ENCODE measurements at regions not wholly inside any gene's neighbourhood (a gene's known extent, or its start where the extent isn't known, plus 50 kb on each side); places are given as distances from the start of the nearest gene placed in this dataset.
"Not testable (repeated sequence)": the region's sequence is repeated elsewhere in the genome, so short reads cannot be mapped to it uniquely, and the experiment has no call there.

DNA sequence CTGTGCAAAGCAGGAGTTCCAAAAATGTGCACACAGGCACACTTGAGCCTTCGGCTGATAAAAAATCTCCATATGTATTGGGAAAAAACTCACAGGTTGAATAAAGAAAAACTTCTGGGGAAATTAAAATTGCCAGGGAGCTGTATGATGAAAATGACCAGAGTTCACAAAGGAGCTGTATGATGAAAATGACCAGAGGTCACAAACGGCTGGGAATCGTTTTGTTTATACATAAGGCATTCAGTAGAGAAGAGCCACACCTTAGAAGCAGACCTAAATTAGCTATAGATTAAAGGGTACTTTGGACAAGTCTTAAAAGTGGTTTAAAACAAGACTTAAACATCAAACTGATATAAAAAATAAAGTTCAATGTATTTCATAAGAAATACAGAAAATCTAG lies 251.7 kb upstream of the TMEM132C start:
- no peaks in the 10 kb centered on the region for H3K36me3 ChIP-seq (ENCODE audit: control insufficient read depth, insufficient read depth, low read length)
- DNase-seq = no peak
- H3K27ac ChIP-seq (ENCODE audit: insufficient read depth, low read length, poor library complexity, severe bottlenecking) = no peak overlapping the region
- H3K27me3 ChIP-seq (replicated peaks; ENCODE audit: control insufficient read depth, insufficient read depth, low read length, poor library complexity, severe bottlenecking) = no peaks in the 10 kb centered on the region
- no peaks in the 10 kb centered on the region for H3K4me1 ChIP-seq (ENCODE audit: control insufficient read depth, insufficient read depth, low read length, poor library complexity, severe bottlenecking)
- no peaks in the 10 kb centered on the region for H3K9me3 ChIP-seq (ENCODE audit: control insufficient read depth, low read length)
- H3K4me3 ChIP-seq (ENCODE audit: insufficient read depth, low read depth, low read length, poor library complexity, severe bottlenecking) = no peak overlapping the region

DNA sequence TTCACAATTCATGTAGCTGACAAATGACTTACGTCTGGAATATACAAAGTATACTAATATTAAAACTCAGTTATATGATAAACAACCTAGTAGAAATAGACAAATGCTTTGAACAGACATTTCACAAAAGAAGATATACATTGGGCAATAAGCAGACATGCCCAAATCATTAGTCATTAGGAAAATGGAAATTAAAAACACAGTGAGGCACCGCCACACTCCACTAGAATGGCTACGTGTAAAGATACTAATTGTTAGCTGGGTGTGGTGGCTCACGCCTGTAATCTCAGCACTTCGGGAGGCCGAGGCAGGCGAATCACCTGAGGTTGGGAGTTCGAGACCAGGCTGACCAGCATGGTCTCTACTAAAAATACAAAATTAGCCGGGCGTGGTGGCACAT lies 248.9 kb upstream of the TMEM132C start:
- Histone ChIP-seq H3K27me3 (replicated peaks; ENCODE audit: control insufficient read depth, insufficient read depth, low read length, poor library complexity, severe bottlenecking) (no peaks in the 10 kb centered on the region), H3K9me3 (ENCODE audit: control insufficient read depth, low read length) (no peaks in the 10 kb centered on the region), H3K36me3 (ENCODE audit: control insufficient read depth, insufficient read depth, low read length) (no peaks in the 10 kb centered on the region), H3K27ac (ENCODE audit: insufficient read depth, low read length, poor library complexity, severe bottlenecking) (no peak overlapping the region), H3K4me3 (ENCODE audit: insufficient read depth, low read depth, low read length, poor library complexity, severe bottlenecking) (no peak overlapping the region), H3K4me1 (ENCODE audit: control insufficient read depth, insufficient read depth, low read length, poor library complexity, severe bottlenecking) (no peaks in the 10 kb centered on the region)
- no peak for DNase-seq

DNA sequence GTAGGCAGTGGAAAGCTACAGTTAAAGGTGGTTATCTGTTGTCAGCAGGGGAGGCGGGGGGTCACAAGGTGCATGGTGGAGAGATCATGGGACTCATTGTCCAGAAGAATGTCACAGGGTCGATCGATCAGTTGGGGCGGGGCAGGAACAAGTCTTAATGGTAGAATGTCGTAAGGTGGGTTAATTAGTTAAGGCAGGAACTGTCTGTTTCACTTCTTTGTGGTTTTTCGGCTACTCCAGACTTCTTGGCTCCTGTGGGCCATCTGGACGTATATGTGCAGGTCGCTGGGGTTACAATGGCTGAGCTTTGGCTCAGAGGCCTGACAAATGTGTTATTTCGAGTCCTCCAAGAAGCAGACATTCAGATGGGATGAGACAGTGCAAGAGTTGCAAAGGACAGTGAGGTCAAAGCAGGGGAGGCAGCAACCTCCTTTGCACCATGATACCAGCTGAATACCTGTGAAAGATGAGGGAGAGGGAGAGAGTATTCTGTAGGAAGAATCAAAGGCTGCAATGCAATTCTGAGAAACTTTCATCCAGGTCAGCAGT lies 246.9 kb upstream of the TMEM132C start:
- no peaks in the 10 kb centered on the region for H3K9me3 ChIP-seq (ENCODE audit: control insufficient read depth, low read length)
- H3K27ac ChIP-seq (ENCODE audit: insufficient read depth, low read length, poor library complexity, severe bottlenecking) = no peak overlapping the region
- H3K4me3 ChIP-seq (ENCODE audit: insufficient read depth, low read depth, low read length, poor library complexity, severe bottlenecking) = no peak overlapping the region
- no peak for DNase-seq
- no peaks in the 10 kb centered on the region for H3K4me1 ChIP-seq (ENCODE audit: control insufficient read depth, insufficient read depth, low read length, poor library complexity, severe bottlenecking)
- H3K27me3 ChIP-seq (replicated peaks; ENCODE audit: control insufficient read depth, insufficient read depth, low read length, poor library complexity, severe bottlenecking) = no peaks in the 10 kb centered on the region
- no peaks in the 10 kb centered on the region for H3K36me3 ChIP-seq (ENCODE audit: control insufficient read depth, insufficient read depth, low read length)

DNA sequence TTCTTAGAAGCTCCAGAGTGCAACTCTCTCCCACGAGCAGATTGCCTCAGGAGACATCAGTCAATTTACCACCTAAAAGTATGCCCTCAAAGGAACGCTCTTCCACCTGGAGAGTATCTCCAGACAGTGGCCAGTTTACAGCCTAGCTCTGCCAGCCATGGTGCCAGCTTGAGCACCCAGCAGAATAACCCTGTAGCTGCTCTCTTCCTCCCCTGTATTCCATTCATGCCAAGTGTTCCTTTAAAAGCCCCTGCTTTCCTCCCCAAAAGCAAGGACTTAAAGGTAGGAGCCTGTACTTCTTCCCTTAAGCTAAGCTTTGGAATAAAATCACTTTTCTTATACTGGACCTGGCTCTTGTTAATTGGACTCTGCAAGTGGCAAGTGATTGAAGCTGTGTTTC lies 245.4 kb upstream of the TMEM132C start:
- H3K4me1 ChIP-seq (ENCODE audit: control insufficient read depth, insufficient read depth, low read length, poor library complexity, severe bottlenecking) = no peaks in the 10 kb centered on the region
- H3K36me3 ChIP-seq (ENCODE audit: control insufficient read depth, insufficient read depth, low read length) = no peaks in the 10 kb centered on the region
- no peak for DNase-seq
- H3K27ac ChIP-seq (ENCODE audit: insufficient read depth, low read length, poor library complexity, severe bottlenecking) = no peak overlapping the region
- no peaks in the 10 kb centered on the region for H3K9me3 ChIP-seq (ENCODE audit: control insufficient read depth, low read length)
- H3K27me3 ChIP-seq (replicated peaks; ENCODE audit: control insufficient read depth, insufficient read depth, low read length, poor library complexity, severe bottlenecking) = no peaks in the 10 kb centered on the region
- no peak overlapping the region for H3K4me3 ChIP-seq (ENCODE audit: insufficient read depth, low read depth, low read length, poor library complexity, severe bottlenecking)

DNA sequence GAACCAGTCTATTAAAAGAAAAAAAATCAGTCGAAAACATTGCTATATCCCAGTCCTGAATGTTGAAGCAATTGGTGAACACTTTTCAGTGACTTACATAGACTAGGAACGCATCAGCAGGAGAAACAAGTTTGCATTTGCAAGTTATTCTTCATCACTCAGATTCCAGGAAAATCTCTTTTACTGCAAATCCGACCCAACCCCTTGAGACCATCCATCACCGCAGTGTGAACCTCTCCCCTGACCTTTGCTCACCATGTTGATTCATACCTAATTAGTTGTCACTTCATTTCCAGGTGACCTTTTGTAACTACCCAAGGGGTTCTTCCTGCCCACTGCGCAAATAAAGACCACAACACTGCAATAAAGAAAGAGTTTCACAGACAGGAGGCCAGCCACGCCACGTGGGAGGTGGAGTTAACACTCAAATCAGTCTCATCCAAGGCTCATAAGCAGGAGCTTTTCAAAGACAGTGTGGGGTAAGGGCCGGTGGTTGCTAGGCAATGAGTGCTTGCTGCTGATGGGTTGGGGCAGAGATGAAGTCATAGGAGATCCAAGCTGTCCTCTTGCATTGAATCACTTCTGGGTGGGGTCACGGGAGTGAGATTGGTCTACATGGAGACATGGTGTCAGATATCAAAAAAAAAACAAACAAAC lies 241.3 kb upstream of the TMEM132C start:
- H3K27ac ChIP-seq (ENCODE audit: insufficient read depth, low read length, poor library complexity, severe bottlenecking) = no peak overlapping the region
- H3K4me1 ChIP-seq (ENCODE audit: control insufficient read depth, insufficient read depth, low read length, poor library complexity, severe bottlenecking) = no peaks in the 10 kb centered on the region
- H3K9me3 ChIP-seq (ENCODE audit: control insufficient read depth, low read length) = no peaks in the 10 kb centered on the region
- H3K4me3 ChIP-seq (ENCODE audit: insufficient read depth, low read depth, low read length, poor library complexity, severe bottlenecking) = no peak overlapping the region
- H3K27me3 ChIP-seq (replicated peaks; ENCODE audit: control insufficient read depth, insufficient read depth, low read length, poor library complexity, severe bottlenecking) = no peaks in the 10 kb centered on the region
- H3K36me3 ChIP-seq (ENCODE audit: control insufficient read depth, insufficient read depth, low read length) = no peaks in the 10 kb centered on the region
- no peak for DNase-seq

DNA sequence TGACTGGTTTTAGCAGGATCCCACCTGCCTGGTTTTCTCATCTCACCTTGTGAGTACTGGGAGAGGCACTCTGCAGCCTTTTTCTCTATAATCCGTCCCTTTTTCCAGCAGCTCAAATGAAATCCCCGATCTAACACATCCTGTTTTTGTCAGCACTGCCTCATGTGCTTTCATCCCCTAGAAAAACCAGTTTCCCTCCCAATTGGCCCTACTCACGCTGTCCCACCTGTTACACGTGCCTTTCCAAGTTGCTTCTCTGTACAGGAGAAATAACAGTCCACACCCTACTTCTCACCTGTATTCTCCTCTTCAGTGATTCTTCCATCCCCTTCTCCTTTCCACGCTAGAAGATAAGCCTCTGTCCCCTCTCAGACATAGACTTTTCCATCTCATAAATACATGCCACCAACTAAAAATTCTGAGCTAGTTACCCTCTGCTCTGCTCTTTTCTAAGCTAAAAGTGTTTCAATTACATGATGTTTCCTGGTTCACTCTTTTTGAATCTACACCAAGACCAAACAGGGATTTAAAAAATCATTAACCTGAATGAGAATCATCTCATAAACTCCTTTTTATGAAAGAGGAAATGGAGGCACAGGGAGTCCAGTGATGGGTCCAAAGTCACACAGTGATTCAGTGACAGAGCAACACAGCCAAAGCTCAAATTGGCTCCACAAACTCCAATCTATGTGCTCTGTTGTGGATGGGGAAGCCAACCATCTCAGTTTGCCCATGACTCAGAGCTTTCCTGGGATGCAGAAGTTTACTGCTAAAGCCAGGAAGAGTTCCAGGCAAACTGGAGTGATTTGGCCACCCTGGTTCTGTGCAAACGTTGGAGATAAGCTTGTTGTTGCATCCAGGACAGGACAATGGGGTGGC lies 240.0 kb upstream of the TMEM132C start:
- Histone ChIP-seq H3K4me1 (ENCODE audit: control insufficient read depth, insufficient read depth, low read length, poor library complexity, severe bottlenecking) (no peaks in the 10 kb centered on the region), H3K4me3 (ENCODE audit: insufficient read depth, low read depth, low read length, poor library complexity, severe bottlenecking) (no peak overlapping the region), H3K36me3 (ENCODE audit: control insufficient read depth, insufficient read depth, low read length) (no peaks in the 10 kb centered on the region), H3K27me3 (replicated peaks; ENCODE audit: control insufficient read depth, insufficient read depth, low read length, poor library complexity, severe bottlenecking) (no peaks in the 10 kb centered on the region), H3K9me3 (ENCODE audit: control insufficient read depth, low read length) (no peaks in the 10 kb centered on the region), H3K27ac (ENCODE audit: insufficient read depth, low read length, poor library complexity, severe bottlenecking) (no peak overlapping the region)
- DNase-seq = no peak

DNA sequence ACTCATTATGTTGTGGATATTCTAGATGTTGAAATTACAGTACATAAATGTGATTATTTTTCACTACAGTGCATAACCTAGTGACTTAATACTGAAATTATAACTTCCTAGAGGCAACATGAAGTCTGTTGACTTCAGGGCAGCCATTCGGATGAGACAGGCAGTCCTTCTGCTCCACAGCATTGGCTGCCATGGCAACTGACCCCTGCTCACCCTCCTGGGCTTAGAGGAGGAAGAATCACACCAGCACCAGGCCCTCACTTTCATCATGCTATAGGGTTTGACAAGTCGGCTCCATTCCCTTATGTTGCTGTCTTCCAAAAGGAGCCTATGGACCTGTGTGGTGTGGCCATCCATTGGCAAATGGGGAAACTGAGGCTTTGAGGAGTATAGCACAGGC lies 233.5 kb upstream of the TMEM132C start:
- no peaks in the 10 kb centered on the region for H3K4me1 ChIP-seq (ENCODE audit: control insufficient read depth, insufficient read depth, low read length, poor library complexity, severe bottlenecking)
- no peak overlapping the region for H3K4me3 ChIP-seq (ENCODE audit: insufficient read depth, low read depth, low read length, poor library complexity, severe bottlenecking)
- no peaks in the 10 kb centered on the region for H3K27me3 ChIP-seq (replicated peaks; ENCODE audit: control insufficient read depth, insufficient read depth, low read length, poor library complexity, severe bottlenecking)
- no peaks in the 10 kb centered on the region for H3K9me3 ChIP-seq (ENCODE audit: control insufficient read depth, low read length)
- no peak overlapping the region for H3K27ac ChIP-seq (ENCODE audit: insufficient read depth, low read length, poor library complexity, severe bottlenecking)
- no peak for DNase-seq
- no peaks in the 10 kb centered on the region for H3K36me3 ChIP-seq (ENCODE audit: control insufficient read depth, insufficient read depth, low read length)

DNA sequence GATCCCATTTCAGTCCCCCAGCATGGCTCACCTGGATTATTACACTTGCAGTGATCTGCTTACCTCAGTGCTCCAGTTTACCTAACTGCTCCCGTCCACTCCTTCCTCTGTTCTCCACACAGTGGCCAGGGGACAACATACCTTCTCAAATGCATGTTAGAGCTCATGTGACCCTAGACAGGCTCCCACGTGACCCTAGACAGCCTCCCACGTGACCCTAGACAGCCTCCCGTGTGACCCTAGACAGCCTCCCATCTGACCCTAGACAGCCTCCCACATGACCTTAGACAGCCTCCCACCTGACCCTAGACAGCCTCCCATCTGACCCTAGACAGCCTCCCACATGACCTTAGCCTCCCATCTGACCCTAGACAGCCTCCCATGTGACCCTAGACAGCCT lies 226.0 kb upstream of the TMEM132C start:
- Histone ChIP-seq H3K4me3 (ENCODE audit: insufficient read depth, low read depth, low read length, poor library complexity, severe bottlenecking) (no peak overlapping the region), H3K9me3 (ENCODE audit: control insufficient read depth, low read length) (no peaks in the 10 kb centered on the region), H3K27me3 (replicated peaks; ENCODE audit: control insufficient read depth, insufficient read depth, low read length, poor library complexity, severe bottlenecking) (no peaks in the 10 kb centered on the region), H3K4me1 (ENCODE audit: control insufficient read depth, insufficient read depth, low read length, poor library complexity, severe bottlenecking) (no peaks in the 10 kb centered on the region), H3K36me3 (ENCODE audit: control insufficient read depth, insufficient read depth, low read length) (no peaks in the 10 kb centered on the region), H3K27ac (ENCODE audit: insufficient read depth, low read length, poor library complexity, severe bottlenecking) (no peak overlapping the region)
- no peak for DNase-seq

DNA sequence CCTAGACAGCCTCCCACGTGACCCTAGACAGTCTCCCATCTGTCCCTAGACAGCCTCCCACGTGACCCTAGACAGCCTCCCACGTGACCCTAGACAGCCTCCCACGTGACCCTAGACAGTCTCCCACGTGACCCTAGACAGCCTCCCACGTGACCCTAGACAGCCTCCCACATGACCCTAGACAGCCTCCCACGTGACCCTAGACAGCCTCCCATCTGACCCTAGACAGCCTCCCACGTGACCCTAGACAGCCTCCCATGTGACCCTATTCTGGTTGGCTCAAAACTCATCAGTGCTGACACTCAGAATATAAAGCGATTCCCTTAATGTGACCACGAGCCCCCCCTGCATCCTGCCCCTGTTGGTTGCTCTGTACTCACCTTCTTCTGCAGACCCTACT lies 224.7 kb upstream of the TMEM132C start:
- H3K36me3 ChIP-seq (ENCODE audit: control insufficient read depth, insufficient read depth, low read length); H3K9me3 ChIP-seq (ENCODE audit: control insufficient read depth, low read length); DNase-seq; H3K27me3 ChIP-seq (replicated peaks; ENCODE audit: control insufficient read depth, insufficient read depth, low read length, poor library complexity, severe bottlenecking); H3K4me1 ChIP-seq (ENCODE audit: control insufficient read depth, insufficient read depth, low read length, poor library complexity, severe bottlenecking); H3K27ac ChIP-seq (ENCODE audit: insufficient read depth, low read length, poor library complexity, severe bottlenecking); H3K4me3 ChIP-seq (ENCODE audit: insufficient read depth, low read depth, low read length, poor library complexity, severe bottlenecking): not testable (repeated sequence)

DNA sequence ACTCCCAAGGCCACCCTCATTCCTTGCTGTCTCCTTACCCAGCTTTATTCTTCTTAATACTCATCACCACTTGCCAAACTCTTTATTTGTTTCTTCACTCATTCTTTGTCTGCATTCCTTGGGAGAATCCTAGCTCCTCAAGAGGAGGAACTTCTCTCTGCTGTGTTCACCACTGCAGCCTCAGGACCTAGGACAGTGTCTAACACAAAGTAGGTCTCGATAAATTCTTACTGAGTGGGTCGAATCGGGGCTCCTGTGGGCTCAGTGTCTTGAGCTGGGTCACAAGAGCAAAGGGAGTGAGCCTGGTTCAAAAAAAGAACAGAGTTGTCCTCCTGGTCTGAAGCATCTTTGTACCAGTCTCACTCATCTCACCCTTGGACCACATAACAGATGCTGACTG lies 224.1 kb upstream of the TMEM132C start:
- Histone ChIP-seq H3K27me3 (replicated peaks; ENCODE audit: control insufficient read depth, insufficient read depth, low read length, poor library complexity, severe bottlenecking) (no peaks in the 10 kb centered on the region), H3K4me1 (ENCODE audit: control insufficient read depth, insufficient read depth, low read length, poor library complexity, severe bottlenecking) (no peaks in the 10 kb centered on the region), H3K4me3 (ENCODE audit: insufficient read depth, low read depth, low read length, poor library complexity, severe bottlenecking) (no peak overlapping the region), H3K36me3 (ENCODE audit: control insufficient read depth, insufficient read depth, low read length) (no peaks in the 10 kb centered on the region), H3K9me3 (ENCODE audit: control insufficient read depth, low read length) (no peaks in the 10 kb centered on the region), H3K27ac (ENCODE audit: insufficient read depth, low read length, poor library complexity, severe bottlenecking) (no peak overlapping the region)
- DNase-seq = no peak

All from effector memory CD4-positive, alpha-beta T cell (primary cell).